PFSK-1 (cell line): ENCODE measurements at regions not wholly inside any gene's neighbourhood (a gene's known extent, or its start where the extent isn't known, plus 50 kb on each side); places are given as distances from the start of the nearest gene placed in this dataset.

ENCODE experiments used
- FOXP2 ChIP-seq: optimal IDR thresholded peaks from 2 replicates; pipeline ENCODE3; 2011; ENCODE audit warnings: borderline replicate concordance, control low read depth, inconsistent platforms; ENCODE audit not compliant: insufficient read depth; ENCODE audit errors: extremely low read length, extremely low read depth
- POLR2AphosphoS5 ChIP-seq: IDR thresholded peaks from 2 replicates; pipeline ENCODE4 v1.6.1; 2012; ENCODE audit warnings: low read depth, mild to moderate bottlenecking, control low read depth, low read length, moderate library complexity
- SIN3A ChIP-seq: IDR thresholded peaks from 2 replicates; pipeline ENCODE4 v1.6.1; 2012; ENCODE audit warnings: mild to moderate bottlenecking, low read length, moderate library complexity, borderline replicate concordance; ENCODE audit not compliant: insufficient read depth
- TAF1 ChIP-seq: IDR thresholded peaks from 2 replicates; pipeline ENCODE4 v1.6.1; 2012; ENCODE audit warnings: low read length, control low read depth, borderline replicate concordance; ENCODE audit not compliant: insufficient read depth
- TF ChIP-seq, protein P1 (sequence below), 2 experiments: IDR thresholded peaks; 2 replicates each; pipeline versions ENCODE4 v1.6.1 to v1.8.0; 2011 to 2012; ENCODE audit warnings: low read depth in 2 of 2, low read length in 2 of 2, control low read depth in 1 of 2, inconsistent platforms in 1 of 2, mild to moderate bottlenecking in 1 of 2, moderate library complexity in 1 of 2; ENCODE audit not compliant: insufficient read depth in 1 of 2

DNA sequence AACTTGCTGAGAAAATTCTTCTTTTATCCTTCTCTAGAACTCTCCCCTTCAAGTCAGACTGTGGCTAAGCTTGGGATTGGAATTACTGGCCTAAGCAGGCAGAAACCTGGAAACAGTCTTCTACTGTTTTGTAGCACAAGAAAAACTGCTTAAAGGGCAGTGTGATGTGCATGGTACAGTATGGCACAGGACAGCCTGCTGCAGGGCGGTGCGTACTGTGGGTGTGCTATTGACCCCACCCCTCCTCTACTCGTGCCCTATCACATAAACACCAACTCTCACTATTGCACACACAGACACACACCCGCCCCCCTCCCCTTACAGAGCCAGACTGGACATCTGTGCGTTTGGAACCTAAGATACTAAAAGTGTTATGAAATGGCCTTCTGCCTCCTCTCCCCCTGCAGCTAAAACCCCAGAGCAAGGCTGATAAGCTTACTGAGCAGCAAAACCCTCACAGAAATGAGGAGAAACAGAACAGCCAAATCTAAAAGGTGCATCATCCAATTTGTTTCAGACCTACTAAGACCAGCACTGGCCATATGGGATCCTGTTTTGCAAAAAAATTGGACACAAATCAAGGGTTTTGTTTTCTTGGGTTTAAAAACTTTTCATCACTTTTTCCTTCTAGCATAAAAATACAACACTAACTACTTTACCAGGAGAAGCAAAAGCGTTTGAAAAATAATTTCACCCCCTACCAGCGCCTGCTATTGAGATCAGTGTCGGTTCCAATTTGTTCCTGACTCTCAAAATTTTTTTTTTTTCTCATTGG, 355.8 kb upstream of the LYPLAL1 start:
- TF ChIP-seq, protein P1, sequence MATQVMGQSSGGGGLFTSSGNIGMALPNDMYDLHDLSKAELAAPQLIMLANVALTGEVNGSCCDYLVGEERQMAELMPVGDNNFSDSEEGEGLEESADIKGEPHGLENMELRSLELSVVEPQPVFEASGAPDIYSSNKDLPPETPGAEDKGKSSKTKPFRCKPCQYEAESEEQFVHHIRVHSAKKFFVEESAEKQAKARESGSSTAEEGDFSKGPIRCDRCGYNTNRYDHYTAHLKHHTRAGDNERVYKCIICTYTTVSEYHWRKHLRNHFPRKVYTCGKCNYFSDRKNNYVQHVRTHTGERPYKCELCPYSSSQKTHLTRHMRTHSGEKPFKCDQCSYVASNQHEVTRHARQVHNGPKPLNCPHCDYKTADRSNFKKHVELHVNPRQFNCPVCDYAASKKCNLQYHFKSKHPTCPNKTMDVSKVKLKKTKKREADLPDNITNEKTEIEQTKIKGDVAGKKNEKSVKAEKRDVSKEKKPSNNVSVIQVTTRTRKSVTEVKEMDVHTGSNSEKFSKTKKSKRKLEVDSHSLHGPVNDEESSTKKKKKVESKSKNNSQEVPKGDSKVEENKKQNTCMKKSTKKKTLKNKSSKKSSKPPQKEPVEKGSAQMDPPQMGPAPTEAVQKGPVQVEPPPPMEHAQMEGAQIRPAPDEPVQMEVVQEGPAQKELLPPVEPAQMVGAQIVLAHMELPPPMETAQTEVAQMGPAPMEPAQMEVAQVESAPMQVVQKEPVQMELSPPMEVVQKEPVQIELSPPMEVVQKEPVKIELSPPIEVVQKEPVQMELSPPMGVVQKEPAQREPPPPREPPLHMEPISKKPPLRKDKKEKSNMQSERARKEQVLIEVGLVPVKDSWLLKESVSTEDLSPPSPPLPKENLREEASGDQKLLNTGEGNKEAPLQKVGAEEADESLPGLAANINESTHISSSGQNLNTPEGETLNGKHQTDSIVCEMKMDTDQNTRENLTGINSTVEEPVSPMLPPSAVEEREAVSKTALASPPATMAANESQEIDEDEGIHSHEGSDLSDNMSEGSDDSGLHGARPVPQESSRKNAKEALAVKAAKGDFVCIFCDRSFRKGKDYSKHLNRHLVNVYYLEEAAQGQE (IDR thresholded peaks at IDR 0.05; ENCODE audit: insufficient read depth in 1 of 2, low read depth in 2 of 2, low read length in 2 of 2), result no peak
- TF ChIP-seq SIN3A (no peak), FOXP2 (no peak), POLR2AphosphoS5 (no peak), TAF1 (no peak)

DNA sequence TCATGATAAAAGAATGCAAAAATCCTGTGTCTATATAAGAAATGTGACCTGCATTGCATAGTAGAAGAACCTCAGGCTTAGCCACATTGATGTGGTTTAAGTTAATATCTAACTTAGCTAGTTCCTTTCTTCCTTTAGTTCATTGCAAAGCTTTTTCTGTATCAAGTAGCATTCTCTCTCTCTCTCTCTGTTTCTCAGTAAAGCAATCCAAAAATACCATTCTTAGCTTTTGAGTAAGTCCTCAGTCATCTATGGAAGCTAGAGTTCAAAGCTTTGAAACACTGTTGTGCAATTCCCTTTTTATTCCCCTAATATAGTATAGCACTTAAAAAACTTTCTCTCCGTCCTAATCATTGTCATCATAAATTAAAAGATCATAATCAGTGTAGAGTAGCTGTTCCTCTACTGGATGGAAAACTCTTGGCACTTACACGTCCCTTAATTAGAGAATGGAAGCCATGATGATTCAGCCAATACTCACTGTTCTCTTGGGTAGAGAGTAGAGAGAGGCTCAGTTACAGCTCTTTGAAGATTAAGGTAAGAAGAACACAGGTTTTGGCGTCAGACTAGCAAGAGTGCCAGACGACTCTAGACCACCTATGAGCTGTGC, 350.3 kb upstream of the LYPLAL1 start:
- no peak for TF ChIP-seq FOXP2
- TF ChIP-seq, protein P1 (IDR thresholded peaks at IDR 0.05; ENCODE audit: insufficient read depth in 1 of 2, low read depth in 2 of 2, low read length in 2 of 2), result no peak
- TF ChIP-seq TAF1, result no peak
- TF ChIP-seq POLR2AphosphoS5, result no peak
- no peak for TF ChIP-seq SIN3A

DNA sequence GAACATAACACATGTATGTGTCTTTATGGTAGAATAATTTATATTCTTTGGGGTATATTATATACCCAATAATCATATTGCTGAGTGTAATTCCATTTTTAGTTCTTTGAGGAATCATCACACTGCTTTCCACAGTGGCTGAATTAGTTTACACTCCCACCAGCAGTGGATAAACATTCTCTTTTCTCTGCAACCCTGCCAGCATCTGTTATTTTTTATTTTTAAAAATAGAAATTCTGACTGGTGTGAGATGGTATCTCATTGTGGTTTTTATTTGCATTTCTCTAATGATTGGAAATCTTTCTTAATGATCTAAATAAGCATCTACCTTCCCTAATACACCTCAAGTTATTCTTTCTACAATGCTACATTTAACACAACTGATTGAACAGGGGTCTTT, 346.2 kb upstream of the LYPLAL1 start:
- TF ChIP-seq, protein P1 (IDR thresholded peaks at IDR 0.05; ENCODE audit: insufficient read depth in 1 of 2, low read depth in 2 of 2, low read length in 2 of 2), result no peak
- TF ChIP-seq POLR2AphosphoS5 (no peak), SIN3A (no peak), TAF1 (no peak), FOXP2 (no peak)

DNA sequence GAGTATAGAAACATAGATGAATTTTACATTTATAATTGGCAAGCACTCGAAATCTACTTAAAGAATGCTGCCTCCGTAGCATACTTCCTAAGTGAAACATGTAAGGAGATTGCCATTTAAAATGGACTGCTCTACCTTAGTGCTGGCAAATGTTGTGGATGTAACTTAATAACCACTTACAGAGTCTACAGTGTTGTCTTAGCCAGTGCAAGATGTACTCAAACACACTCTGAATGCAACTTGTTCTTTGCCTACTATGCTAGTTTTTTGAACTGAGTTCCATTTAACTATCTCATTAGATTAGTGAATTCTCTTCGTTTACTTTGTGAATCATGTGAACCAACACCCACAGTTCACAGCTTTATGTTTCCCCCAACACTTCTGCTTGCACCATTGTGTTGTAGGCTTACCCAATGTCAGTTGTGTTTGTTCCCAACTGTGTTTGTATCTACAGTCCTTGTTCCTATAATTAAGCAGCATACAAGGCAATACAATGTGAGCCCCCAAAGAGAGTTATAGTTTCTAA, 345.5 kb upstream of the LYPLAL1 start:
- TF ChIP-seq SIN3A, result no peak
- TF ChIP-seq FOXP2, result no peak
- no peak for TF ChIP-seq TAF1
- TF ChIP-seq POLR2AphosphoS5, result no peak
- TF ChIP-seq, protein P1 (IDR thresholded peaks at IDR 0.05; ENCODE audit: insufficient read depth in 1 of 2, low read depth in 2 of 2, low read length in 2 of 2), result no peak

DNA sequence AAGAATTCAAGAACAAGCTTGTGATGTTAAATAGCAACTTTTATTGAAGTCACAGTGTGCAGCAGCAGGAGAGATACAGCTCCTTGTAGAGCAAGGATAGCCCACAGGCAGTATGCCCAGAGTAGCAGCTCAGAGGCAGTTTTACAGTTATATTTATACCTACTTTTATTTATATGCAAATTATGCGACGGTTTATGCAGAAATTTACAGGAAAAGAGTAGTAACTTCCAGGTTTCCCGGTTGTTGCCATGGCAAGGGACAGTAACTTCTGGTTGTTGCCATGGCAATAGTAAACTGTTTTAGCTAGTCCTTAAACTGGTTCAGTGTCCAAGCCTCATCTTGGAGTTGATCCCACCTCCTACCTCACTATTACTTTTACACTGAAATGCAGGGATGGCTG, 344.6 kb upstream of the LYPLAL1 start:
- no peak for TF ChIP-seq POLR2AphosphoS5
- TF ChIP-seq, protein P1 (IDR thresholded peaks at IDR 0.05; ENCODE audit: insufficient read depth in 1 of 2, low read depth in 2 of 2, low read length in 2 of 2), result no peak
